ENCODE measurements at regions not wholly inside any gene's neighbourhood (a gene's known extent, or its start where the extent isn't known, plus 50 kb on each side); places are given as distances from the start of the nearest gene placed in this dataset.

GRCh38 chr12:3950714-3951320 is 77.6 kb upstream of the PARP11 start:
- no peak for DNase-seq

- no peak for DNase-seq
These were observed 74.6 kb upstream of the PARP11 start for GRCh38 chr12:3947781-3948180.

GRCh38 chr12:3945671-3946070 is 72.5 kb upstream of the PARP11 start:
- no peak for DNase-seq

- no peak for DNase-seq
These were observed 71.4 kb upstream of the PARP11 start for GRCh38 chr12:3944620-3945019.

GRCh38 chr12:3938042-3938544 is 64.9 kb upstream of the PARP11 start:
- DNase-seq, result no peak

GRCh38 chr12:3935078-3935477 is 61.9 kb upstream of the PARP11 start:
- DNase-seq, result no peak

- no peak for DNase-seq
These were observed 60.6 kb upstream of the PARP11 start for GRCh38 chr12:3933819-3934192.

- no peak for DNase-seq
These were observed 60.0 kb upstream of the PARP11 start for GRCh38 chr12:3933074-3933818.

GRCh38 chr12:3931776-3932175 is 58.6 kb upstream of the PARP11 start:
- DNase-seq, result no peak

- DNase-seq, result no peak
These were observed 58.0 kb upstream of the PARP11 start for GRCh38 chr12:3931206-3931605.

GRCh38 chr12:3929875-3930615 is 56.8 kb upstream of the PARP11 start:
- DNase-seq, result no peak

GRCh38 chr12:3928538-3929184 is 55.5 kb upstream of the PARP11 start:
- no peak for DNase-seq

- DNase-seq, result no peak
These were observed 52.4 kb upstream of the PARP11 start for GRCh38 chr12:3925621-3926020.

GRCh38 chr12:3924761-3925160 is 51.6 kb upstream of the PARP11 start:
- no peak for DNase-seq

GRCh38 chr12:3923021-3923420 is 49.8 kb upstream of the PARP11 start:
- DNase-seq, result no peak
